ENCODE measurements at regions not wholly inside any gene's neighbourhood (a gene's known extent, or its start where the extent isn't known, plus 50 kb on each side); places are given as distances from the start of the nearest gene placed in this dataset.

DNA sequence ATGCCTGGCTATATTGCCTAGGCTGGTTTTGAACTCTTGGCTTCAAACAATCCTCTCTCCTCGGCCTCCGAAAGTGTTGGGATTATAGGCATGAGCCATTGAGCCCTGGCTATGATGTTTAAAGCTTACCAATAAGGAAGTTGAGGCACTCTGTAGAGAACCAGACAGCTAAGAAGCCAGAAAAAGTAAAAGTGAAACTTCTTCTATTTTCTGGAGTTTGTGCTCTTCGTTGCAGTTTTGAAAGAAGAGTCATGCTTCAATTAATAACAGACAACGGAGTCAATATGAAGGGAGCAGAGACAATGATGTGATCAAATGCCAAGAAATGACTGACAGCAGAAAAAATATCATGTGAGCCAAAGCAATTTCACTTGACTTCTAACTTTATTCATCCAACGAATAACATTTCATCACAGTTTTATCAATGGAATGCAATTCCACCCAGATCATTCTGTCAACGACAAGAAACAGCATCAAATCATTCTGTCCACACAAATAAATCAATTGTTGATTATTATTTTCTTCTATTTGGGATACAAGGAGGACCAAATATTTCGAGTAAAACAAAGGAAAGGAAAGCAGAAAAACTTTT is 175.5 kb upstream of the CELF4 start:
- no peak overlapping the region for H2AFZ ChIP-seq (ENCODE audit: low read depth, low read length)
- ChIA-PET CTCF (no interaction called here), POLR2A (no interaction called here)
- H3K9ac ChIP-seq (replicated peaks; ENCODE audit: extremely low read depth, insufficient read depth, low read length) = no peak overlapping the region
- H3K9me1 ChIP-seq (replicated peaks; ENCODE audit: control insufficient read depth, extremely low read depth, insufficient read depth, low read length) = no peaks in the 10 kb centered on the region
- H3K27ac ChIP-seq (ENCODE audit: insufficient read depth, low read depth, low read length) = no peak overlapping the region
- H3K36me3 ChIP-seq (ENCODE audit: control insufficient read depth in 2 of 2, extremely low read depth in 1 of 2, insufficient read depth in 2 of 2, low read length in 2 of 2) = no peaks in the 10 kb centered on the region
- intact Hi-C loops (cut with micrococcal nuclease) (no loop called here), dilution Hi-C loops (cut with MboI; ENCODE audit: extremely low pct_ligation_motif_present, low sequenced_read_pairs) (no loop called here)
- no peak overlapping the region for H3K4me3 ChIP-seq (replicated peaks in 1 of 3; ENCODE audit: insufficient read depth in 1 of 3, low read depth in 1 of 3, low read length in 3 of 3)
- no peaks in the 10 kb centered on the region for H3K4me1 ChIP-seq (ENCODE audit: control insufficient read depth, extremely low read depth, insufficient read depth, low read length)
- BruUV-seq (replicated peaks) = no TSS peak
- no peaks in the 10 kb centered on the region for H3K27me3 ChIP-seq (ENCODE audit: control insufficient read depth in 2 of 2, insufficient read depth in 2 of 2, low read length in 2 of 2)
- DNase-seq (ENCODE audit: low read depth, low spot score) (no peak), FAIRE-seq (no peak)
- peaks cover 6% of the 10 kb centered on the region for H3K9me3 ChIP-seq (replicated peaks; ENCODE audit: control insufficient read depth, insufficient read depth, low read length)
- H3K4me2 ChIP-seq (ENCODE audit: insufficient read depth, low read length) = no peak overlapping the region
- TF ChIP-seq POLR2A (IDR thresholded peaks at IDR 0.05; ENCODE audit: low read depth, low read length) (no peak), JUN (IDR thresholded peaks at IDR 0.05; ENCODE audit: borderline replicate concordance, insufficient read depth, insufficient read length, low read depth) (no peak), EZH2 (IDR thresholded peaks at IDR 0.05; ENCODE audit: borderline replicate concordance, low read depth, low read length, severe bottlenecking) (no peak)
- H4K20me1 ChIP-seq (replicated peaks; ENCODE audit: control insufficient read depth, extremely low read depth, insufficient read depth, low read length) = no peaks in the 10 kb centered on the region
- no peaks in the 10 kb centered on the region for H3K79me2 ChIP-seq (ENCODE audit: control insufficient read depth, insufficient read depth, low read length)

GRCh38 chr18:37734406-37734805 is 168.8 kb upstream of the CELF4 start:
- BruUV-seq (replicated peaks) = no TSS peak
- POLR2A ChIA-PET = no interaction called here
- CTCF ChIA-PET = interaction anchor here (1.5 kb wide), 1 partner anchor 14 kb away, joined by 3 read pairs; no protein-coding TSS in a partner anchor
- no peak overlapping the region for H3K9ac ChIP-seq (replicated peaks; ENCODE audit: extremely low read depth, insufficient read depth, low read length)
- DNase-seq (ENCODE audit: low read depth, low spot score) (no peak), FAIRE-seq (no peak)
- H3K4me1 ChIP-seq (ENCODE audit: control insufficient read depth, extremely low read depth, insufficient read depth, low read length) = no peaks in the 10 kb centered on the region
- peaks cover 10% of the 10 kb centered on the region for H3K9me3 ChIP-seq (replicated peaks; ENCODE audit: control insufficient read depth, insufficient read depth, low read length)
- dilution Hi-C loops (cut with MboI; ENCODE audit: extremely low pct_ligation_motif_present, low sequenced_read_pairs) (no loop called here), intact Hi-C loops (cut with micrococcal nuclease) (no loop called here)
- TF ChIP-seq MYC (IDR thresholded peaks at IDR 0.05; ENCODE audit: low read depth, low read length) = no peak
- TF ChIP-seq, protein P1, sequence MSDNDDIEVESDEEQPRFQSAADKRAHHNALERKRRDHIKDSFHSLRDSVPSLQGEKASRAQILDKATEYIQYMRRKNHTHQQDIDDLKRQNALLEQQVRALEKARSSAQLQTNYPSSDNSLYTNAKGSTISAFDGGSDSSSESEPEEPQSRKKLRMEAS (IDR thresholded peaks at IDR 0.05; ENCODE audit: insufficient read depth, insufficient read length) = no peak
- H4K20me1 ChIP-seq (replicated peaks; ENCODE audit: control insufficient read depth, extremely low read depth, insufficient read depth, low read length) = no peaks in the 10 kb centered on the region
- no peaks in the 10 kb centered on the region for H3K9me1 ChIP-seq (replicated peaks; ENCODE audit: control insufficient read depth, extremely low read depth, insufficient read depth, low read length)
- no peak overlapping the region for H3K27ac ChIP-seq (ENCODE audit: insufficient read depth, low read depth, low read length)
- no peaks in the 10 kb centered on the region for H3K79me2 ChIP-seq (ENCODE audit: control insufficient read depth, insufficient read depth, low read length)
- no peak overlapping the region for H2AFZ ChIP-seq (ENCODE audit: low read depth, low read length)
- no peak overlapping the region for H3K4me2 ChIP-seq (ENCODE audit: insufficient read depth, low read length)
- H3K4me3 ChIP-seq (replicated peaks in 1 of 3; ENCODE audit: insufficient read depth in 1 of 3, low read depth in 1 of 3, low read length in 3 of 3) = no peak overlapping the region
- no peaks in the 10 kb centered on the region for H3K27me3 ChIP-seq (ENCODE audit: control insufficient read depth in 2 of 2, insufficient read depth in 2 of 2, low read length in 2 of 2)
- H3K36me3 ChIP-seq (ENCODE audit: control insufficient read depth in 2 of 2, extremely low read depth in 1 of 2, insufficient read depth in 2 of 2, low read length in 2 of 2) = no peaks in the 10 kb centered on the region

Data from endothelial cell of umbilical vein (primary cell).